GM21423 (cell line): ENCODE measurements at regions not wholly inside any gene's neighbourhood (a gene's known extent, or its start where the extent isn't known, plus 50 kb on each side); places are given as distances from the start of the nearest gene placed in this dataset.

Source experiments
- ATAC-seq: cut with Tn5 transposase; IDR thresholded peaks from one replicate; pipeline ENCODE4 v1.9.1; 2021; ENCODE audit warnings: mild to moderate bottlenecking, moderate library complexity; ENCODE audit not compliant: unreplicated experiment

DNA sequence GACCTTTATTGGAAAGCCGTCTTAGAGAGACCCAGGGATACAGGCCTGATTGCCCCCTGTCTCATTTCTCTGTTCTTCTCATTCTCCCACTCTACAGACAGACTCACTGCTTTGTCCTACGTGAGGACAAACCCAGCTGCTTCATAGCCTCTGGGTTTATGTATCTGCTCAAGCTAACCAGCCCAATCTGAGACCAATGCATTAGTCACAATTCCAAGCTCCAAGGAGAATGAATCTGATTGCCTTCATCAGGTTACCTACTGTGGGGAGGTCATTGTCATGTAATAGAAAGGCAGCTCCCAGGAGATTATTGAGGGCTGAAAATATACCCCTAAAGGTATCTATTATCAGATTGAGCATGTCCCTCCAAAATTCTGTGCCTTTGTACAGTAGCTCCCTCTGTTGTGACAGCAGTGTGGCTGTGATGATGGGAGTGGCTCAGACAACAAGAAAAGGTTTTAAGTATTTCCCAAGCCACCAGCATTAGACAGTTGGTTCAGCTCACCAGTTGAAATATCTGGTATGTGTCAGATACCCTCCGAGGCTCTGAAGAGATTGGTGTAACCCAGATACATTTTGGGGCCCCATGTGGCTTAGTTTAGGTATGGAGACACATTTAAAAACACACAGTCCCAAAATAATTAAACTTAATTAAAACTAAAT is 123.1 kb upstream of the EEPD1 start:
- no peak for ATAC-seq

DNA sequence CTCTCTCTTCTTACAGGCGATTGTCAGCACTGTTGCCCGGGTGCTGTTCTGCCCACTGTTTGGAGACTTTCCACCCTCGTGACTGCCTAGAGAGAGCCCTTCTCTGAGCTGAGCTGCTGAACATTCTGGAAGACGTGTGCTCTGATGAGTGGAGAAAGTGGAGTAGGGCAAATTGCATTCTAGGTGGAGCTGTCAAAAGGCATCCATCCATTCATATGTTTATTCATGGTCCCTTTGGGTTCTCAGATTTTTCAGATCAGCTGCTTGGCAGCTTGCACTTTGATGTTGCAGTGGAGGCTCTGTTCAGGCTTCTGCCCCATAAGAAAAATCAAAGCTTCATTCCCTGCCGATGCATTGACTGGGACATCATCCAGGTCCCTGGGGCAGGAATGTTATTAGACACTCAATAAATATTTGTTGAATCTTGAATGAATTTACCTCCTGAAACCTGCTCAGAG is 120.7 kb upstream of the EEPD1 start:
- no peak for ATAC-seq

DNA sequence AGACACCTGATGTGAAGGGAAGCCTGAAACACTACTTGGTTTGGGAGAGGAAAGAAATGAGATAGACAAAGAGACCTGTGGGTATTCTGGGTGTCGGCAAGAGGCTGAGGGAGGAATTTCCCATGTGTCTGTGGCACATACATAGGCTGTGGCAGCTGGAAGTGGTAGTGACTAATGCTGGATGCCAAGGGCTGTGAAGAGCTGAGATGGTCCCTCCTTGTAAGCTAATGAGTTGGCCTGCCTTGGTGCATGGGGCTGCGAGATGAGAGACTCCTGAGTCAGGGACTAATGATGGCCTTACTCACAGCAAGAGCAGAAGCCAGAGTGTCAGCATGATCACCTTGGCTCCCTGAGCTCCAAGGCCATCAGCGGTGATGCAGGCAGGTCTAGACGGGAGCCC is 119.0 kb upstream of the EEPD1 start:
- no peak for ATAC-seq

DNA sequence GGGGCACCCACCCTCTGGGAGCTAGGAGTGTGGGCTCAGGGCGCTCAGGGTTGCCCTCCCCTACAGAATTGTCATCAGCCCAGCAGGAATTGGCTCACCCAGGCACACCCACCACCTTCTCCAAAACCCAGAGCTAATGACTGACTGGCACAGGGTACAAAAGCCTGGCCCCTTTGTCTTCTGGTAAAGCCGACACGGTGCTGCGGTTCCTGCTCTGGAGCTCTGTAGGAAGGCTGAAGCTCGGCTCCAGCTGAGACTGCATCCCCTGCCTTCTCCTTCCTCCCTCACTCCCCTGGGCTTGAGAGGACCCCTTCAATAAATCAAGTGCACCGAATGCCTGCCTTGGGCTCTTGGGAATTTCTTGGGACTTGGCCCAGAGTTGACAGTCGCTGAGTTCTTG is 117.9 kb upstream of the EEPD1 start:
- no peak for ATAC-seq

DNA sequence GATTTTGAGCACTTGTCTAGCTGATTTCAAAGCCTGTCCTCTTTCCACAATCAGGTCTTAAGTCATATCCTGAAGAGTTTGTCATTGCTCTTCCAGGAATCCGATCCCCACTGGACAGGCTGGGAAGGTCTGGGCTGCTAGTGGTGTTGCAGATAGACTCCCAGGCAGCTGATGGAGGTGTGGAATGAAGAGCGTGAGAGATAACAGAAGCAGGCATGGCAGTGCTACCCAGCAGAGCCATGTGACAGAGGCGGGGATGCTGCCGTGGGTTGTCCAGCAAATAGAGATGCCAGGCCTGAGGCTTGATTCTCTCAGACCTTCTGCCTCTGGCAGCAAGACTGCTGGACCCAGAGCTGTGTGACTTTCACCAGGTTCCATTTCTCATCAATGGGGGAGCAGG is 116.5 kb upstream of the EEPD1 start:
- no peak for ATAC-seq

DNA sequence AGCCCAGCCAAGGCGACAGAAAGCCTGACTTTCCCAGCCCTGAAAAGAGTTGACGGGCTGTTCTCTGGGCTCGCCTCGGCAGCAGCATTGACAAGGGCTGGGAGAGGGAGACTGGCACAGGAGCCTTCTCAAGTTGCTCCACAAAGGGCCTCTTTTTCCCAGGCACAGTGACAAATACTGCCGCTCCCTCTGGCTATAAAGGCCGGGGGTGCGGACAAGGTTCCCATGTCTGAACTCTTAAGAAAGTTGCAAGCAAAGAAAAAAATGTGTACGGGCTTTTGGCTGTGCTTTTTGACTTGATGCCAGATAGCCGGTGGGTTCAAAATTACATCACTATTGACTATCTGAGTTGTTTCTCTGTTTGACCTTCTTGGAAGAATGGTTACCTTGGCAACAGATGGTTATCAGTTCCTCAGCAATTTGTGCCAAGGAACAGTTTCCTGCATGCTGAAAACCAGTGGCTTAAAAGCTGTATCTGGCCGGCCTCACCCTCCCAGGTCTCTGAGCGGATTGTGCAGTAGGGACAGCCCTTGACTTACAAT is 115.9 kb upstream of the EEPD1 start:
- no peak for ATAC-seq

DNA sequence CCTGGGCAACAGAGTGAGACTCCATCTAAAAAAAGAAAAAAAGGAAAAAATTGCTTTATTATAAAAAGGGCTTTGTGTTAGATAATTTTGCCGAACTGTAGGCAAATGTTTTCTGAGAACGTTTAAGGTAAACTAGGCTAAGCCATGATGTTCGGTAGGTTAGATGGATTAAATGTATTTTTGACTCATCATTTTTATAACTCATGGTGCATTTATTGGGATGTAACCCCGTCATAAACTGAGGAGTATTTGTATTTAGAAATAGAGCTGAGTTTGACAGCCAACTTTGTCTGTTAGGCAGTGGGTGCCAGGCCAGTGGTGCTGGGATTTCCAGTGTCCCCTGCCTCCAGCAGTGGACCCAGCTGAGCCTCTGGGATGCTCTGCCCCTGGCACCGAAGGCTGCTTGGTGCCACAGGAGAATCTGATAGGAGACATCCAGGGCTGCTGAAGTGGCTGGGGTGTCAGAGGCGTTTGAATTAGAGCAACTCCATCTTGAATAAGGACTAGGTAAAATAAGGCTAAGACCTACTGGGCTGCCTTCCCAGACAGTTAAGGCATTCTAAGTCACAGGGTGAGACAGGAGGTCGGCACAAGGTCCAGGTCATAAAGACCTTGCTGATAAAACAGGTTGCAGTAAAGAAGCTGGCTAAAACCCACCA is 114.9 kb upstream of the EEPD1 start:
- no peak for ATAC-seq

DNA sequence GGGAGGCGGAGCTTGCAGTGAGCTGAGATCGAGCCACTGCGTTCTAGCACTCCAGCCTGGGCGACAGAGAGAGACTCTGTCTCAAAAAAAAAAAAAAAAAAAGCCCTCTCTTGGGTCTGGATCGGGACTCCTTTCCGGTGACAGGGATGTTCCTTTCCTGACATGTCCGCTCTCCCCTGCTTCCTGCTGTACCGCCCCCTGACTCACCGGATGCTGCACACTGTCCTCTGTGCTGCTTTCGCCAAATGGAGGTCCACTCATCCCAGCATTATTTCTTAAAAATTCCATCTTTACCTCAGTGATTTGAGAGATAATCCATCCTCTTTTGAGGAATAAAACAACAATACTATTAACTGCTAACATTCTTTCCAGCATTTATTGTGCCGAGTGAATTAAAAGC is 113.8 kb upstream of the EEPD1 start:
- no peak for ATAC-seq

DNA sequence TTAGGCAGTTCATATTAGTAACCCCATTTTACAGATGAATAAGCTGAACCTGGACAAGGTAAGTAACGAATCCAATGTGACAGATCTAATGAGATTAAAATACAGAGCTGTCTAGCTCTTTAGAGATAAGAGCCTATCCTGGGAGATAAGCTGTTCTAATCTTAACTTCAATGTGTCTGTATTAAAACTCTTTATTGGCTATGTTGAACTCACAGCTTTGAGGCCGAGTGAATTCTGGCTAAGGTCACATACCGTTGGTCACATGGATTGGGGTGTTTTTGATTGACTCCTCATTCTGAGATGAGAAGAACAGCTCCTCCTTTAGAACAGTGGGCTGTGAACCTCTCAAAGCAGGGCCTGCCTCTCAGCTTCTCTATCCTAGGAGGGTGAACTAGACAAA is 113.4 kb upstream of the EEPD1 start:
- no peak for ATAC-seq

DNA sequence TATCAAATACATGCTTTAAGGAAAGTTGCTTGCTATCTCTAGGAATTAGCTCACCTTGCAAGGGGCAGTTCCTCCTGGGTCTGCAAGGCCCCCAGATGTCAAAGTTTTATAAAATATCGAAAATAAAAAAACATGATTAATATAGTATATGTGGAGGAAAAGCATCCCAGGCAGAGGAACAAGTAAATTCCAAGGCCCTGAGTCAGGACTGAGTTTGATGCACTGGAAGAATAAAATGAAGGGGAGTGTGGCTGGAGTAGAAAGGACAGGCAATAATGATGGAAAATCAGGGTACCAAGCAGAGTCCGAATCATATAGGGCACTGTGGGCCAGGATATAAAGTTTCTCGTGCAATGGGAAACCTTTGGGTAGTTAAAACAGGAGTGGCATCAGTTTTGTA is 112.4 kb upstream of the EEPD1 start:
- no peak for ATAC-seq

DNA sequence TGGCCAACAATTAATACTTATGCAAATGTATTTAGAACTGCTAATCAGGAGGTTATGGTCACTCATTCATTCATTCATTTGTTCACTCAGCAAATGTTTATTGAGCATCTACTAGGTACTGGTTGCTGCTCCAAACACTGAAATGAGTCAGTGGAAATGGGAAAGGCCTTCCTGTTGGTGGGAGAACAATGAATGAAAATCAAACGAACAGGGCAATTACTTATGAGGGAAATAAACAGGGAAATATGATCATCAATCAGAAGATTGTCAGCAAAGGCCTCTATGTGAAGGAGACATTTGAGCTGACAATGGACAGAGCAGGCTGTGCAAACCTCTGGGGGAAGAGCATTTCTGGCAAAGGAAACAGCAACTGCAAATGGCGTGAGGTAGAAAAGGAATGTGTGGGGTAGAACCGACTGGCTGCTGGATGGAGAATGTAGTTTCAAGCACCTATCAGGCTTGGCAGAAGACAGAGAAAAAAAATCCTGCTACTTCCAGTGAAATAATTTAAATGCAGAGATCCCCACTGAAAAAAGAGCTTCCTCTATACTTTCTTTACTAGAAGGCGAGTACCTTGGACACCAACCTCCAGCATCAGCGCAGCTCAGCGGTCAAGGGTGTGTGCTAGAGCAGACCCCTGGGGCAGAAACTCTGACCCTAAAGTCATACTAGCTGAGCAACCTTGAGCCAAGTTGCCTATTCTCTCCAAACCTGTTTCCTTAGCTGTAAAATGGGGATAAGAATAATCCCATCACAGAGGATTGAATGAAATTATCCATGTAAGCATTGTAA is 108.8 kb upstream of the EEPD1 start:
- ATAC-seq, result no peak

DNA sequence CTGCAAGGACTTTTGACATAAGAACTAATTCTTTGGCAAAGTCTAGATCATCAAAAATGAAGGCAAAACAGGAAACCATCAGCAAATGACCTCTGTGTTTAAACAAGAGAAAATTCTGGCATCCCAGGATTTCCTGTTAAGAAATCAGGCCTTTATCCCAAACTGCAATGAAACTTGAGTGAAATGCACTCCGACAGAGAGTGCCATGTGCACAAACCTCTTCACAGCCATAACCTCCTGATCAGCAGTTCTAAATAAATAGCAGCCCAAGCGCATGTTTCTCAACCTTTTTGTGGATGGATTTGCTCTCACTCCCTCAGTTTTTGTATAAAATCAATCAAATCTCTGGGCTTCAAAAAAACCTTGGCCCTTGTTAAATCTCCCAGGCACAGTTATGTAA is 107.7 kb upstream of the EEPD1 start:
- no peak for ATAC-seq

DNA sequence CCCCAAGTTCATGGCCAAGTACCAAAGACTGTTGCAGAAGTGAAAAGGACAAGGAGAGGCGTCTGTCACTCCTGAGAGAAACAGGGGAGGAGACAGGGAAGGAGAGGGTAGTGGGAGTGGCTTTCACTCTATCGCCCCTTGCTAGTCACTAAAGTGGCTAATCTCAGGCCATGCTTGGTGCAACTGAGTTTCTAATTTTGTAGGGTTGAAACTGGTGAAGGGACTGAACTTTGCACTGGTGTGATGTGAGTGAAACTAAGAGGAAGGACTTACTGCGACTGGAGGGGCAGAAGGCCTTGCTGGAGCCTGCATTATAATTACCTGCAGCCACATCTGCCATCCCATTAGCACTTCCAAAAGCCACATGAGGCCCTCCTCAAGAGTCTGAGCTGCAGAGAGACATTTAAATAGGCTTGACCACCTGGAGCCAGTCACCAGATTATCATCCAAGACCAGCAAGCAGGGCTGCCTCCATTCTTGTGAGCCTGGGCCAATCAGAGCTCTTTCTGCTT is 107.2 kb upstream of the EEPD1 start:
- no peak for ATAC-seq

DNA sequence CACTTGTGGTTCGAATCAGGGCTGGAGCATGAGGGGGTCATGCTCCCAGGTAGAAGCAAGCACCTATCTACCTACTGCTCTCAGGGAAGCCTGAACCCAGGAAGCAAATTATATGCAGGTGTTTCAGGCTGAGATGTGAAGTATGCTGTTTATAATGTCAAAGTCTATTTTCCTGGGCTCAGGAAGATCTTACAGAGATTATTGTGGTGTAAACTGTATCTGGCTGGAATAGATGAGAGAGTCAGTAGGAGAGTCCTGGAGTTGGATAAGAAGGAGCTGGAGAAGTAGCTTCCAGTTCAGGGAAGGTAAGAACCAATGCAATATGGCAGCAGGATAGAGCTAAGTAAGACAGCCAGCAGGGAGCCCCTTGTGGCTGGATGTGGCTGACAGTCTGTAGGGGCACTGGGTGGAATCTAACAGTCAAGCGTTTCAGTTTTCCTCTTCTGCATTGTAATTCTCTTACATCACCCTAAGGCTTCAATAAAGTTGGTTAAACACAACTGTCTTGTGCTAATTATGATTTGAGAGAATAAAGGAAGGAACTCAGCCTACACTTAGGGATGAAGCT is 105.9 kb upstream of the EEPD1 start:
- ATAC-seq, result no peak

DNA sequence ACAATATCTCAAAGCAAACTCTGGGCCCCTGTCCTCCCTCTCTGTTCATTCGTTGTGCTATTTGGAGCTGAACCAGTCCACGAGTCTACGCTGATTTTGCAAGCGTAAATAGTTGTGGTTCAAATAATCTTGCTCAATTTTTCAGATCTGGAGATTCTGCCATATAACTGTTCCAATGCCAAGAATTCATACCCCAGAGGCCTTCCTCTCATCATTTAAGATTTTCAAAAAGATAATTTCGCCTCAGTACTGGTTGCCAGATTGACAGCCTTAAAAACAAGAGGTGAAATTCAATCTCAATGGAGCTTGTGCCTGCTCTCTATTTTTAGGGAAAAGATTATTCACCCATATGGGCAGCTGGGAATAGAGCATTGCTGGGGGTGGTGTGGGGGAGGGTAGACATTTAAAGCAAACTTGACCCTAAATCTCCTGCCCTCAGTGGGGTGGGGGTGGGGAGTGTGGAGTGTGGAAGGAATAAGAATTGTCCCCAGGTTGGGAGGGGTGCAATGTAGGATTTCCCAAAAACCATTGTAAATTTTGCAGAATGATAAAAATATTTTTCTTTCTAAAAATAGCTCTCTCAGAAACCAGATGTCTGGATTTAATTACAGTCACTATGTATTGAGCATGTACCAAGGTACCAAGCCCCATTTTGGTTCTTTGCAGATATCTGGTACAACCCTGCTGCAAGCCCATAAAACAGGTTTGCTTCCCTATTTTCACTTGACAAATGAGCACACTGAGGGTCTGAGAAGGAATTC is 104.7 kb upstream of the EEPD1 start:
- ATAC-seq, result no peak

DNA sequence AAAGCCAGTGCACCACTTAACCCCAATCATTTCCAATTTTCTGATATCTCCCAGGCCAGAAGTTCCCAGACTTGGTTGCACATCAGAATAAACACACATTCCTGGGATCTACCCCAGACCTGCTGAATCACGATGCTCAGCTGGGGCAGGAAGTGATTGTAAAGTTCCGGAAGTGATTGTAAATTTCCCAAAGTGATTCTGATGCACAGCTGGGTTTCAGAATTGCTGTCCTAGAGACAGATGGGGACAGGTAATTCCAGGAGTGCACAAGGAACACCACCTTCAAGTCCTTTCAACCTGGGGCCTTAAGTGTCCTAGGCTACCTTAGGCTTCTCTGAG is 104.2 kb upstream of the EEPD1 start:
- no peak for ATAC-seq

DNA sequence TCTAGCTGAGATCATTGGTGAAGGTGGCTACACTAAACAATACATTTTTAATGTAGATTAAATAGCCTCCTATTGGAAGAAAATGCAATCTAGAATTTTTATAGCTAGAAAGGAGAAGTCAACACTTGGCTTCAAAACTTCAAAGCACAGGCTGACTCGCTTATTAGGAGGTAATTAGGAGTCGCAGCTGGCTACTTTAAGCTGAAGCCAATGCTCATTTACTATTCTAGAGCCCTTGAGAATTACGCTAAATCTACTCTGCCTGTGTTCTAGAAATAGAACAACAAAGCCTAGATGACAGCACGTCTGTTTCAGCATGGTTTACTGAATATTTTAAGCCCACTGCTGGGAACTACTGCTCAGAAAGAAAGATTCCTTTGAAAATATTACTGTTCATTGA is 101.6 kb upstream of the EEPD1 start:
- ATAC-seq, result no peak

DNA sequence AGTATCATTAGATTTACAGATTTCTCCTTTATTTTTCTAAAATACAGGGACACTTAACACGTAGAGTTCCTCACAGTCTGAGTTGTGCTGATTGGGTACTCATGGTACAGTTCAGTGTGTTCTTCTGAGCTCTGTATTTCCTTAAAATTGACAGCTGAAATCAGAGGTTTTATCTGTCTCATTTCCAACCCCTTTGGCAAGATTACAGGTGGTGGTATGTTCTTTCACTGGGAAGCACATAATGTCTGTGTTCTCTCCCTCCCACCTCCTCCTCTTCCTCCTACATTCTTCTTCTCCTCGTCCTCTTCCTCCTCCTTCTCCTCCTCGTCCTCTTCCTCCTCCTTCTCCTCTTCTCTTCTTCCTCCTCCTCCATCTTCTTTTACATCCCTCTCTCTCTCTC is 99.5 kb upstream of the EEPD1 start:
- no peak for ATAC-seq

DNA sequence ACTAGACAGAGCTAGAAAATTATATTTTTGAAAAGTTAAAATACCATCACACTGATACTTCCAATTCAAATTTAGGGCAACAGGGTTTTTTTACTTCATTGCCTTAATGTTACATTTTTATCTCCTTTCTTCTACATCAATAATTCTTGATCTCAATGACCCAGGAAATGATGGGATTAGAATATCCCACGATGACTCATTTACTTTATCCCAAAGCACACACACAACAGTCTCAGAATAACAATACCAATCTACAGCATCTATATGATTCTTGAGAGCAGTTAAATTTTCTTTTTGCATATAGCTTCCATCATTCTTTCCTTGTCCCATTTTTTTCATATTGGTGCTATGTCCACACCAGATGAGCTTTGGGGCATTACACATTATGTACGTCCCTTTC is 98.4 kb upstream of the EEPD1 start:
- ATAC-seq, result no peak

DNA sequence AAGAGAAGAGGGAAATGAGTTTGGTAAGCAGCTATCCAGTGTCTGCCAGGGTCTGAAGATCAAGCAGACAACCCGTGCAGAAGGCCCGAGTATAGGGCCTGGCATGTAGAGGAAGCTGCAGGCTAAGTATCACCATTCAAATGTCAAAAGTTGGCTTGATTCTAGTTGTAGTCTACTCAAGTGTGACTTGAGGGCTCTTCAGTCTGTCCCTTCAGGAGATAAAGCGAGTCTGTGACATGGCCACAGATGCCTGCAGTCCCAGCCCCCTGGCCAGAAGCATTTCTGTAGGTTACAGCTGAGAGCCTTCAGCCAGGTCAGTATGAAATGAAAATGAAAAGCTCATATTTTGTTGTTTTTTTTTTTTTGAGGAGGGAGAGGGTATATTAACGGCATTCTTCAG is 97.8 kb upstream of the EEPD1 start:
- ATAC-seq, result no peak

DNA sequence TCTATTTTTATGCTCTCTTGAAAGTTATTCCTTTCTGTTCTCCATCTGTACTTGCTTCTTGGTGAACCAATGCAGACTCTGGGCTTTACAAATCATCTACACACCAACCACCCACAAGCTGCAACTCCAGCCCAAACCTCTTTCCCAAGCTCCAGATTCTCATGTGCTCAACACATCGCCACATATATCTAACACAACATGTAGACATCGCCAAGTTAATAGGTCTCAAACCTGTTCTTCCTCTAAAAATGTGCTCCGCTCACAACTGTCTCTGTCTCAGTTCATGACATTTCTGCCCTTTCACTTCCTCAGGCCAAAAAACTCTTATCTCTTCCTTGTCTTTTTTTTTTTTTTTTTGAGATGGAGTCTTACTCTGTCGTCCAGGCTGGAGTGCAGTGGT is 95.7 kb upstream of the EEPD1 start:
- ATAC-seq, result no peak
